K562 (cell line): ENCODE measurements at regions not wholly inside any gene's neighbourhood (a gene's known extent, or its start where the extent isn't known, plus 50 kb on each side); places are given as distances from the start of the nearest gene placed in this dataset.

Experiments used
- ATAC-seq: fragments of 200-7000 bp; cut with Tn5 transposase; 3 replicates; pipeline ENCODE4 v1.9.1; 2020; ENCODE audit warnings: moderate library complexity
- BruUV-seq: library from RNA; stranded (reverse); fragments of 400-500 nt; replicated peaks from 2 replicates; lab custom pipeline; 2021; lab: Mats Ljungman, UMichigan
- CTCF ChIA-PET: fragments of 300-600 bp; formaldehyde crosslinking; extraction: SDS; loops from one replicate; lab custom pipeline; 2021; ENCODE audit warnings: low intra/inter-chr PET ratio; lab: Yijun Ruan, JAX
- POLR2A ChIA-PET: fragments of 300-600, 350-650 bp; sonication (Branson Sonifier 250); formaldehyde crosslinking; extraction: SDS; loops from one replicate; lab custom pipeline; 2021; ENCODE audit warnings: antibody characterized with exemption, inconsistent platforms; lab: Yijun Ruan, JAX
- DNase-seq, 4 experiments: peaks; one replicate each; pipeline versions ENCODE4 v3.0.0 to v3.0.0-alpha.2; 2011 to 2018; ENCODE audit warnings: low spot score in 3 of 4, mixed read lengths in 3 of 4; ENCODE audit errors: extremely low read depth in 1 of 4
- FAIRE-seq: peaks from 2 replicates; lab custom pipeline; 2011; peaks lifted over from hg19 to GRCh38; lab: Jason Lieb, UNC
- H2AFZ ChIP-seq: 2 replicates; pipeline ENCODE4 v1.6.0; 2011; ENCODE audit warnings: low read depth, low read length, control low read depth, inconsistent platforms
- H3K27ac ChIP-seq: fragments of 200-600 bp; 3 replicates; pipeline ENCODE4 v1.8.0; 2011; ENCODE audit warnings: low read depth, mild to moderate bottlenecking, control low read depth, inconsistent platforms, low read length, moderate library complexity, mixed read lengths; ENCODE audit errors: extremely low read depth
- H3K27me3 ChIP-seq, 2 experiments: fragments of 300-600 bp in 1 of 2; 2 replicates in 1 of 2; 3 replicates in 1 of 2; pipeline versions ENCODE4 v1.6.0 to v1.8.0; 2011; ENCODE audit warnings: inconsistent platforms in 2 of 2, low read length in 2 of 2, mild to moderate bottlenecking in 1 of 2, mixed read lengths in 1 of 2, moderate library complexity in 1 of 2; ENCODE audit not compliant: control insufficient read depth in 2 of 2, insufficient read depth in 2 of 2
- H3K36me3 ChIP-seq: fragments of 300-600 bp; 3 replicates; pipeline ENCODE4 v1.8.0; 2011; ENCODE audit warnings: mild to moderate bottlenecking, low read length, inconsistent platforms; ENCODE audit not compliant: control insufficient read depth, insufficient read depth
- H3K4me1 ChIP-seq, 2 experiments: fragments of 200-600 bp in 1 of 2; replicated peaks in 1 of 2; 2 replicates in 1 of 2; 3 replicates in 1 of 2; pipeline versions ENCODE4 v1.5.1 to v1.8.0; 2011; ENCODE audit warnings: inconsistent platforms in 2 of 2, low read length in 2 of 2, mild to moderate bottlenecking in 1 of 2, mixed read lengths in 1 of 2, moderate library complexity in 1 of 2; ENCODE audit not compliant: control insufficient read depth in 2 of 2, insufficient read depth in 2 of 2
- H3K4me2 ChIP-seq: 2 replicates; pipeline ENCODE4 v1.6.1; 2011; ENCODE audit warnings: low read length, control low read depth, inconsistent platforms, mixed read lengths; ENCODE audit not compliant: insufficient read depth
- H3K4me3 ChIP-seq: fragments of 200-600 bp; sonication (generic), shearing (Covaris generic); 2 replicates; pipeline ENCODE4 v1.5.1; 2016; ENCODE audit warnings: control low read depth, inconsistent platforms
- H3K79me2 ChIP-seq: fragments of 200-600 bp; 3 replicates; pipeline ENCODE4 v1.8.0; 2011; ENCODE audit warnings: low read length, inconsistent platforms; ENCODE audit not compliant: control insufficient read depth, insufficient read depth
- H3K9ac ChIP-seq, 2 experiments: 2 replicates each; pipeline versions ENCODE4 v1.6.0 to v1.6.1; 2011; ENCODE audit warnings: low read depth in 2 of 2, low read length in 2 of 2, control low read depth in 1 of 2, inconsistent platforms in 1 of 2, mild to moderate bottlenecking in 1 of 2, mixed read lengths in 1 of 2; ENCODE audit not compliant: insufficient read depth in 1 of 2
- H3K9me1 ChIP-seq: one replicate; pipeline ENCODE4 v1.6.0; 2011; ENCODE audit warnings: inconsistent platforms, mild to moderate bottlenecking, low read length, moderate library complexity; ENCODE audit not compliant: control insufficient read depth, insufficient read depth
- H3K9me3 ChIP-seq: replicated peaks from 2 replicates; pipeline ENCODE4 v1.5.1; 2011; ENCODE audit warnings: low read depth, low read length, inconsistent platforms; ENCODE audit not compliant: control insufficient read depth, insufficient read depth
- H4K20me1 ChIP-seq: replicated peaks from 2 replicates; pipeline ENCODE4 v1.6.1; 2011; ENCODE audit warnings: low read length, inconsistent platforms, mixed read lengths; ENCODE audit not compliant: control insufficient read depth, insufficient read depth
- BRCA1 ChIP-seq, 2 experiments: fragments of 450-650 bp in 1 of 2; sonication (generic) in 1 of 2; formaldehyde crosslinking in 1 of 2; IDR thresholded peaks; 2 replicates each; pipeline versions ENCODE4 v1.5.0 to v1.6.1; 2017 to 2020; ENCODE audit warnings: mild to moderate bottlenecking in 1 of 2, missing genetic modification reagents in 1 of 2
- HMGN3 ChIP-seq: IDR thresholded peaks from 2 replicates; pipeline ENCODE4 v1.6.1; 2011; ENCODE audit warnings: borderline replicate concordance, low read depth, mild to moderate bottlenecking, mixed read lengths, low read length; ENCODE audit not compliant: insufficient read length; ENCODE audit errors: extremely low read depth
- MAFG ChIP-seq: fragments of 450-650 bp; conservative IDR thresholded peaks from 2 replicates; pipeline ENCODE4 v1.6.1; 2016; ENCODE audit warnings: missing genetic modification characterization, missing compliant biosample characterization
- MCM7 ChIP-seq, 2 experiments: fragments of 450-650 bp; IDR thresholded peaks; 2 replicates each; pipeline ENCODE4 v1.6.1; 2016 to 2018
- PKNOX1 ChIP-seq: fragments of 450-650 bp; IDR thresholded peaks from 2 replicates; pipeline ENCODE4 v1.6.1; 2016
- POLR2A ChIP-seq: fragments of 450-650 bp; conservative IDR thresholded peaks from 2 replicates; pipeline ENCODE4 v1.6.1; 2016
- PRDM10 ChIP-seq: fragments of 450-650 bp; IDR thresholded peaks from 2 replicates; pipeline ENCODE4 v1.6.1; 2018; ENCODE audit not compliant: partially characterized antibody
- PTTG1 ChIP-seq: fragments of 450-650 bp; IDR thresholded peaks from 2 replicates; pipeline ENCODE4 v1.6.1; 2016; ENCODE audit warnings: low read depth, mild to moderate bottlenecking, missing genetic modification characterization, missing compliant biosample characterization
- RERE ChIP-seq: sonication (generic); formaldehyde crosslinking; IDR thresholded peaks from 2 replicates; pipeline ENCODE4 v1.8.0; 2023; ENCODE audit warnings: missing genetic modification reagents, mild to moderate bottlenecking, borderline replicate concordance
- ZBTB1 ChIP-seq: sonication (generic); formaldehyde crosslinking; IDR thresholded peaks from 2 replicates; pipeline ENCODE4 v1.8.1; 2023; ENCODE audit warnings: missing genetic modification reagents, low read depth, mild to moderate bottlenecking, borderline replicate concordance
- ZNF121 ChIP-seq: sonication (generic); formaldehyde crosslinking; conservative IDR thresholded peaks from 2 replicates; pipeline ENCODE4 v1.8.0; 2022; ENCODE audit warnings: missing genetic modification reagents
- ZNF354B ChIP-seq: fragments of 250-450 bp; sonication (Bioruptor Pico); IDR thresholded peaks from 2 replicates; pipeline ENCODE4 v1.4.0; 2020
- ZNF444 ChIP-seq: fragments of 250-450 bp; sonication (Bioruptor Pico); IDR thresholded peaks from 2 replicates; pipeline ENCODE4 v1.4.0; 2020; ENCODE audit warnings: mild to moderate bottlenecking, moderate library complexity
- ZSCAN32 ChIP-seq: fragments of 450-650 bp; formaldehyde crosslinking; IDR thresholded peaks from 2 replicates; pipeline ENCODE4 v1.4.0; 2020; ENCODE audit warnings: mild to moderate bottlenecking, moderate library complexity
- WGBS: fragments of 100-300 bp; shearing (Covaris generic); methylation state at CpG from one replicate; pipeline ENCODE4 v1.1.6; 2016; ENCODE audit warnings: low coverage, mixed read lengths; ENCODE audit not compliant: insufficient coverage; ENCODE audit errors: missing lambda C conversion rate; 5-methylcytosine and 5-hydroxymethylcytosine counted together
- in situ Hi-C: fragments of 300-500 bp; cut with MboI; formaldehyde crosslinking; loops from 4 replicates; pipeline ENCODE4 v1.15.0; 2018; ENCODE audit warnings: inconsistent platforms, mixed read lengths
- intact Hi-C: fragments of 100-400 bp; cut with micrococcal nuclease; formaldehyde crosslinking; loops from 2 replicates; pipeline ENCODE4 v1.14.2; 2022

- no peak overlapping the region for H3K4me3 ChIP-seq
- FAIRE-seq, result no peak
- H3K36me3 ChIP-seq, result no peaks in the 10 kb centered on the region
- no peaks in the 10 kb centered on the region for H3K9me1 ChIP-seq
- no peaks in the 10 kb centered on the region for H4K20me1 ChIP-seq
- H2AFZ ChIP-seq, result no peak overlapping the region
- no peak overlapping the region for H3K27ac ChIP-seq
- ChIA-PET POLR2A (interaction anchor here (1.2 kb wide), 1 partner anchor 19 kb away, joined by 3 read pairs; no protein-coding TSS in a partner anchor), CTCF (no interaction called here)
- 17% methylated on average over 2 of the region's 2 CpGs for WGBS
- in situ Hi-C loops, result no loop called here
- no peak for DNase-seq
- H3K9me3 ChIP-seq, result peaks cover 4% of the 10 kb centered on the region; the same call in 1 of the 2 replicates
- TF ChIP-seq HMGN3 (no peak), PTTG1 (no peak), ZNF354B (CRISPR knock-in tag) (no peak), ZNF444 (CRISPR knock-in tag) (no peak), RERE (no peak), ZNF121 (no peak), BRCA1 (IDR thresholded peaks at IDR 0.05) (no peak), BRCA1 (CRISPR knock-in tag; IDR thresholded peaks at IDR 0.05) (no peak), PKNOX1 (no peak), MCM7 (IDR thresholded peaks at IDR 0.05) (no peak), PRDM10 (no peak), ZBTB1 (no peak), MAFG (no peak), ZSCAN32 (no peak), POLR2A (no peak)
- no TSS peak for BruUV-seq
- intact Hi-C loops, result no loop called here
- H3K4me1 ChIP-seq, result peaks cover 0 to 4% of the 10 kb centered on the region in 2 experiments; a peak in 1 of 5 replicates
- no peak overlapping the region for H3K9ac ChIP-seq
- no peak overlapping the region for H3K4me2 ChIP-seq
- H3K27me3 ChIP-seq, result no peaks in the 10 kb centered on the region
- no peak for ATAC-seq
- H3K79me2 ChIP-seq, result no peaks in the 10 kb centered on the region
These were observed 88.4 kb upstream of the SLC7A11 start for GRCh38 chr4:138330531-138330930.
